GM23338 (cell line): ENCODE measurements at regions not wholly inside any gene's neighbourhood (a gene's known extent, or its start where the extent isn't known, plus 50 kb on each side); places are given as distances from the start of the nearest gene placed in this dataset.

ENCODE experiments used
- ATAC-seq: fragments of 200-7000 bp; cut with Tn5 transposase; 3 replicates; pipeline ENCODE4 v1.9.1; 2020
- DNase-seq: peaks from one replicate; pipeline ENCODE4 v3.0.0-alpha.2; 2015; ENCODE audit warnings: low spot score
- H2AFZ ChIP-seq: fragments of 200-600 bp; sonication (generic); 2 replicates; pipeline ENCODE4 v1.8.0; 2016; ENCODE audit warnings: antibody characterized with exemption, mild to moderate bottlenecking, moderate library complexity
- H3F3A ChIP-seq: fragments of 200-600 bp; sonication (generic); replicated peaks from 2 replicates; pipeline ENCODE4 v1.8.0; 2017; ENCODE audit warnings: antibody characterized with exemption, mixed run types, low read depth
- H3K27ac ChIP-seq: fragments of 200-600 bp; sonication (generic); 2 replicates; pipeline ENCODE4 v1.6.1; 2016; ENCODE audit warnings: low read depth
- H3K27me3 ChIP-seq: fragments of 200-600 bp; sonication (generic); 2 replicates; pipeline ENCODE4 v1.8.0; 2016; ENCODE audit warnings: mild to moderate bottlenecking, mixed run types, moderate library complexity; ENCODE audit not compliant: insufficient read depth
- H3K36me3 ChIP-seq: fragments of 200-600 bp; sonication (generic); 2 replicates; pipeline ENCODE4 v1.8.0; 2016; ENCODE audit warnings: mild to moderate bottlenecking; ENCODE audit not compliant: insufficient read depth
- H3K4me1 ChIP-seq: fragments of 200-600 bp; sonication (generic); 2 replicates; pipeline ENCODE4 v1.8.0; 2016; ENCODE audit warnings: mild to moderate bottlenecking, moderate library complexity; ENCODE audit not compliant: insufficient read depth
- H3K4me2 ChIP-seq: fragments of 200-600 bp; sonication (generic); 2 replicates; pipeline ENCODE4 v1.7.1; 2017; ENCODE audit warnings: mixed run types
- H3K4me3 ChIP-seq: fragments of 200-600 bp; sonication (generic); 2 replicates; pipeline ENCODE4 v1.6.1; 2016; ENCODE audit warnings: mixed run types
- H3K79me2 ChIP-seq: fragments of 200-600 bp; sonication (generic); replicated peaks from 2 replicates; pipeline ENCODE4 v1.8.0; 2017; ENCODE audit warnings: mild to moderate bottlenecking; ENCODE audit not compliant: insufficient read depth
- H3K9me2 ChIP-seq: fragments of 200-600 bp; sonication (generic); 2 replicates; pipeline ENCODE4 v1.8.0; 2017; ENCODE audit not compliant: insufficient read depth
- H4K20me1 ChIP-seq: fragments of 200-600 bp; sonication (generic); replicated peaks from 2 replicates; pipeline ENCODE4 v1.8.0; 2017; ENCODE audit warnings: mild to moderate bottlenecking; ENCODE audit not compliant: insufficient read depth
- H3K27ac Mint-ChIP-seq: 2 replicates; pipeline ENCODE4 v1.8.0; 2020; ENCODE audit warnings: inconsistent platforms, mild to moderate bottlenecking, moderate library complexity, mixed read lengths
- H3K27me3 Mint-ChIP-seq: 3 replicates; pipeline ENCODE4 v1.8.0; 2022; ENCODE audit warnings: low read depth, mild to moderate bottlenecking, moderate library complexity, mixed read lengths, inconsistent platforms; ENCODE audit not compliant: insufficient read depth, poor library complexity
- H3K36me3 Mint-ChIP-seq: 3 replicates; pipeline ENCODE4 v1.8.0; 2021; ENCODE audit warnings: low read depth, mild to moderate bottlenecking, inconsistent platforms, moderate library complexity, mixed read lengths
- H3K4me1 Mint-ChIP-seq: 3 replicates; pipeline ENCODE4 v1.8.0; 2020; ENCODE audit warnings: mild to moderate bottlenecking, inconsistent platforms, mixed read lengths
- H3K4me3 Mint-ChIP-seq: 3 replicates; pipeline ENCODE4 v1.8.0; 2021; ENCODE audit warnings: moderate library complexity, mild to moderate bottlenecking, inconsistent platforms, mixed read lengths
- H3K9me3 Mint-ChIP-seq: 3 replicates; pipeline ENCODE4 v1.8.0; 2020; ENCODE audit warnings: moderate library complexity, mild to moderate bottlenecking, inconsistent platforms, mixed read lengths
- CREB1 ChIP-seq: fragments of 250-450 bp; sonication (Bioruptor Pico); IDR thresholded peaks from 2 replicates; pipeline ENCODE4 v1.5.0; 2020; ENCODE audit warnings: low read depth, mild to moderate bottlenecking, moderate library complexity
- CTCF ChIP-seq, 2 experiments: fragments of 200-600 bp in 1 of 2; sonication (generic) in 1 of 2; conservative IDR thresholded peaks; 2 replicates each; pipeline versions ENCODE4 v1.5.1 to v1.6.1; 2016 to 2017; ENCODE audit warnings: antibody characterized with exemption in 2 of 2, low read depth in 2 of 2, mild to moderate bottlenecking in 2 of 2, moderate library complexity in 1 of 2
- ETS1 ChIP-seq: IDR thresholded peaks from 2 replicates; pipeline ENCODE4 v1.6.1; 2016; ENCODE audit warnings: antibody characterized with exemption
- EZH2 ChIP-seq: fragments of 200-600 bp; sonication (generic); IDR thresholded peaks from one replicate; pipeline ENCODE4 v1.8.0; 2017; ENCODE audit warnings: antibody characterized with exemption, mild to moderate bottlenecking, low read depth; ENCODE audit not compliant: unreplicated experiment
- EZH2phosphoT487 ChIP-seq: fragments of 200-600 bp; sonication (generic); IDR thresholded peaks from one replicate; pipeline ENCODE4 v1.8.1; 2018; ENCODE audit warnings: antibody characterized with exemption; ENCODE audit not compliant: unreplicated experiment
- JUNB ChIP-seq: IDR thresholded peaks from one replicate; pipeline ENCODE4 v1.6.1; 2016; ENCODE audit warnings: antibody characterized with exemption; ENCODE audit not compliant: unreplicated experiment
- NANOG ChIP-seq: IDR thresholded peaks from 2 replicates; pipeline ENCODE4 v1.6.1; 2016; ENCODE audit warnings: antibody characterized with exemption, borderline replicate concordance
- STAT1 ChIP-seq: IDR thresholded peaks from one replicate; pipeline ENCODE4 v1.6.1; 2016; ENCODE audit warnings: antibody characterized with exemption; ENCODE audit not compliant: unreplicated experiment
- ZNF114 ChIP-seq: fragments of 250-450 bp; sonication (Bioruptor Pico); IDR thresholded peaks from 2 replicates; pipeline ENCODE4 v1.5.0; 2020; ENCODE audit warnings: mild to moderate bottlenecking, moderate library complexity
- ZNF331 ChIP-seq: fragments of 250-450 bp; sonication (Bioruptor Pico); IDR thresholded peaks from 2 replicates; pipeline ENCODE4 v1.5.0; 2020; ENCODE audit warnings: low read depth, mild to moderate bottlenecking, moderate library complexity
- ZNF462 ChIP-seq: fragments of 250-450 bp; sonication (Bioruptor Pico); IDR thresholded peaks from 2 replicates; pipeline ENCODE4 v1.5.0; 2020; ENCODE audit warnings: mild to moderate bottlenecking, moderate library complexity
- TF ChIP-seq, protein P1 (sequence below): IDR thresholded peaks from one replicate; pipeline ENCODE4 v1.6.1; 2018; ENCODE audit warnings: antibody characterized with exemption; ENCODE audit not compliant: unreplicated experiment

DNA sequence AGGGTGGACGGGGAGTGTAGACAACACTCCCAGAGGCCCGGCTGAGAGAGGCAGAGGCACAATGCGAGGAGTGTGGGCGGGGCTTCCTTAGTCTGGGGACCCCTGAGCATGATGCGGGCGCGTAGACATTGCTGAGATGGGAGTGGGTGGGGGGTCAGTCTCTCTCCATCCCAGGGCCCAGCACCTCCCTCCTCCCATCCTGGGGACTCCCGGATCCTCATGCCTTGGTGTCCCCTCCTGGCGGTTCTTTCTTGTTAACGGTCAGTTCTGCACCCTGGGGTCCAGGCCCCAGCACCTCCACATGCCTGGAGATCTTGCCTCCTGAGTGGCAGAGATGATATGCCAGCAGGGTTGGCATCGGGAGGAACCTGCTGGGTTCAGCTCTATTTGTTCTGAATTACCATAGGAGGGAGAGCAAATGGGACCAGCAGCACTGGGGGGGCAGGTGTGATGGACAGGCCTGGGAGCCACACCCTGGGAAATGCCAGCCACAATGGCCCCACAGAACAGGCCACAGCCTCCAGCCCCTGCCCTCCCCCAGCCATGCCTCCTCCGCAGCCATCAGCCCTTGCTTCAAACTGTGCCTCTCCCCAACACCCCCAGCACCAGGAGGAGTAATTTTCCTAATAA is 55.7 kb downstream of the RTL6 start:
- H4K20me1 ChIP-seq = no peaks in the 10 kb centered on the region
- ATAC-seq (no peak), DNase-seq (no peak)
- peaks cover 4% of the 10 kb centered on the region for H3K9me3 Mint-ChIP-seq
- H3K36me3 ChIP-seq = no peaks in the 10 kb centered on the region
- no peaks in the 10 kb centered on the region for H3K79me2 ChIP-seq
- peaks cover 4% of the 10 kb centered on the region for H3K4me1 Mint-ChIP-seq
- peaks cover 6% of the 10 kb centered on the region for H3K27me3 Mint-ChIP-seq
- no peak overlapping the region for H3K27ac Mint-ChIP-seq
- H3K4me2 ChIP-seq = no peak overlapping the region
- H2AFZ ChIP-seq = no peak overlapping the region
- no peaks in the 10 kb centered on the region for H3K4me1 ChIP-seq
- H3K27ac ChIP-seq = no peak overlapping the region
- no peak overlapping the region for H3K4me3 Mint-ChIP-seq
- TF ChIP-seq NANOG (no peak), CTCF (conservative IDR thresholded peaks at IDR 0.05; ENCODE audit: low read depth in 2 of 2) (no peak), JUNB (no peak), EZH2 (no peak), EZH2phosphoT487 (no peak), CREB1 (CRISPR knock-in tag) (no peak), ETS1 (no peak), ZNF114 (CRISPR knock-in tag) (no peak), STAT1 (no peak), ZNF331 (CRISPR knock-in tag) (no peak), ZNF462 (CRISPR knock-in tag) (no peak)
- TF ChIP-seq, protein P1, sequence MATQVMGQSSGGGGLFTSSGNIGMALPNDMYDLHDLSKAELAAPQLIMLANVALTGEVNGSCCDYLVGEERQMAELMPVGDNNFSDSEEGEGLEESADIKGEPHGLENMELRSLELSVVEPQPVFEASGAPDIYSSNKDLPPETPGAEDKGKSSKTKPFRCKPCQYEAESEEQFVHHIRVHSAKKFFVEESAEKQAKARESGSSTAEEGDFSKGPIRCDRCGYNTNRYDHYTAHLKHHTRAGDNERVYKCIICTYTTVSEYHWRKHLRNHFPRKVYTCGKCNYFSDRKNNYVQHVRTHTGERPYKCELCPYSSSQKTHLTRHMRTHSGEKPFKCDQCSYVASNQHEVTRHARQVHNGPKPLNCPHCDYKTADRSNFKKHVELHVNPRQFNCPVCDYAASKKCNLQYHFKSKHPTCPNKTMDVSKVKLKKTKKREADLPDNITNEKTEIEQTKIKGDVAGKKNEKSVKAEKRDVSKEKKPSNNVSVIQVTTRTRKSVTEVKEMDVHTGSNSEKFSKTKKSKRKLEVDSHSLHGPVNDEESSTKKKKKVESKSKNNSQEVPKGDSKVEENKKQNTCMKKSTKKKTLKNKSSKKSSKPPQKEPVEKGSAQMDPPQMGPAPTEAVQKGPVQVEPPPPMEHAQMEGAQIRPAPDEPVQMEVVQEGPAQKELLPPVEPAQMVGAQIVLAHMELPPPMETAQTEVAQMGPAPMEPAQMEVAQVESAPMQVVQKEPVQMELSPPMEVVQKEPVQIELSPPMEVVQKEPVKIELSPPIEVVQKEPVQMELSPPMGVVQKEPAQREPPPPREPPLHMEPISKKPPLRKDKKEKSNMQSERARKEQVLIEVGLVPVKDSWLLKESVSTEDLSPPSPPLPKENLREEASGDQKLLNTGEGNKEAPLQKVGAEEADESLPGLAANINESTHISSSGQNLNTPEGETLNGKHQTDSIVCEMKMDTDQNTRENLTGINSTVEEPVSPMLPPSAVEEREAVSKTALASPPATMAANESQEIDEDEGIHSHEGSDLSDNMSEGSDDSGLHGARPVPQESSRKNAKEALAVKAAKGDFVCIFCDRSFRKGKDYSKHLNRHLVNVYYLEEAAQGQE = no peak
- H3K27me3 ChIP-seq = no peaks in the 10 kb centered on the region
- no peaks in the 10 kb centered on the region for H3F3A ChIP-seq
- no peaks in the 10 kb centered on the region; the same call in 2 of the 3 replicates for H3K36me3 Mint-ChIP-seq
- no peaks in the 10 kb centered on the region for H3K9me2 ChIP-seq
- no peak overlapping the region for H3K4me3 ChIP-seq
